ENCODE measurements at regions not wholly inside any gene's neighbourhood (a gene's known extent, or its start where the extent isn't known, plus 50 kb on each side); places are given as distances from the start of the nearest gene placed in this dataset.

- Histone ChIP-seq H3K9me3 (no peaks in the 10 kb centered on the region), H3K4me3 (ENCODE audit: control insufficient read depth in 1 of 2, extremely low read depth in 1 of 2, low read length in 1 of 2) (no peak overlapping the region), H3K27me3 (replicated peaks in 1 of 2; ENCODE audit: control insufficient read depth in 2 of 2, extremely low read depth in 1 of 2, insufficient read depth in 2 of 2, low read length in 1 of 2) (no peaks in the 10 kb centered on the region), H3K4me1 (ENCODE audit: control insufficient read depth in 1 of 2, extremely low read depth in 1 of 2, insufficient read depth in 2 of 2, low read length in 2 of 2) (no peaks in the 10 kb centered on the region), H3K27ac (ENCODE audit: low read length) (no peak overlapping the region), H3K36me3 (ENCODE audit: control insufficient read depth in 2 of 2, extremely low read depth in 1 of 2, insufficient read depth in 1 of 2, low read length in 1 of 2) (peaks cover 0 to 7% of the 10 kb centered on the region in 2 donors)
- 93% methylated on average over 8 of the region's 8 CpGs for WGBS (ENCODE audit: insufficient coverage)
- DNase-seq (no peak), ATAC-seq (replicated peaks in 1 of 4) (no peak)
- Mint-ChIP-seq H3K27me3 (no peaks in the 10 kb centered on the region), H3K4me1 (peaks cover 0 to 15% (median 10%) of the 10 kb centered on the region in 3 donors), H3K9me3 (no peaks in the 10 kb centered on the region), H3K27ac (no peak overlapping the region), H3K36me3 (peaks cover 10% of the 10 kb centered on the region), H3K4me3 (no peak overlapping the region)
- ChIA-PET POLR2A (no interaction called here), CTCF (no interaction called here)
Measured at GRCh38 chr22:49623176-49623575, 204.5 kb downstream of the BRD1 start.

- 90% methylated on average over 22 of the region's 29 CpGs for WGBS (ENCODE audit: insufficient coverage)
- H3K36me3 Mint-ChIP-seq: peaks cover 10% of the 10 kb centered on the region
Measured at GRCh38 chr22:49622241-49623105, 205.2 kb downstream of the BRD1 start.

DNA sequence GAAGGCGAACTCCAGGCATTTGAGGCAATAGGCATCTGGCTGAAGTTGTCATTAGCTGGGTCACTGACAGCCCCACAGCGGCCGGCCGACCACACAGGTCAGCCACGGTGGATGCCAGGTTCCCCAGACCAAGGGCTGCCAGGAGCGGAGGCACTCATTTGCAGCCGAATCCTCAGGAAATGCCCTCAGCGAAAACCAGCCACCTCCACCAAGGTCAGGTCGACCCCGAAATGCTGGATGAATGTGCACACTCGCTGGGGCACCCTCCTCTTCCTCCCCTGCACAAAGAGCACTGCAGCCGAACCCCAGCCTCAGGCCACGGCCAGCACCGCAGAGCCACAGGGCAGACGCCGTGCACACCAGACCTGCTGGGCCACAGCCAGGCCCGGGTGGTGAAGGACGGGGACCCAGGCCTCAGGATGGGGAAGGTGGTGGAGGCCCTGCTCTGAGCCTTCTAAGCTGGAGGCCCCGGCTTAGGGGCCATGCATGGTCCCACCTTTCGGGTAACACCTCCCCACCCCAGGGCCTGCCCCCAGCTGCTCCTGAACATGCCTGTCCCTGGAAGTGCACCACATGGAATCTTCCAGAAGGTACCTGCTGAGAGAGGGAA lies 206.0 kb downstream of the BRD1 start:
- Histone ChIP-seq H3K27ac (ENCODE audit: low read length) (no peak overlapping the region), H3K9me3 (no peaks in the 10 kb centered on the region), H3K4me3 (ENCODE audit: control insufficient read depth in 1 of 2, extremely low read depth in 1 of 2, low read length in 1 of 2) (no peak overlapping the region), H3K4me1 (ENCODE audit: control insufficient read depth in 1 of 2, extremely low read depth in 1 of 2, insufficient read depth in 2 of 2, low read length in 2 of 2) (no peaks in the 10 kb centered on the region), H3K27me3 (replicated peaks in 1 of 2; ENCODE audit: control insufficient read depth in 2 of 2, extremely low read depth in 1 of 2, insufficient read depth in 2 of 2, low read length in 1 of 2) (no peaks in the 10 kb centered on the region), H3K36me3 (ENCODE audit: control insufficient read depth in 2 of 2, extremely low read depth in 1 of 2, insufficient read depth in 1 of 2, low read length in 1 of 2) (peaks cover 0 to 10% of the 10 kb centered on the region in 2 donors)
- no peaks in the 10 kb centered on the region for H3K27me3 Mint-ChIP-seq
- WGBS (ENCODE audit: insufficient coverage): 84% methylated on average over 14 of the region's 20 CpGs
- H3K36me3 Mint-ChIP-seq: peaks cover 10% of the 10 kb centered on the region
- no peak overlapping the region for H3K27ac Mint-ChIP-seq
- H3K4me1 Mint-ChIP-seq: peaks cover 0 to 15% (median 10%) of the 10 kb centered on the region in 3 donors
- no peaks in the 10 kb centered on the region for H3K9me3 Mint-ChIP-seq
- DNase-seq (no peak), ATAC-seq (replicated peaks in 1 of 4) (peak in 1 of 4 experiments; percentile 29)
- ChIA-PET CTCF (no interaction called here), POLR2A (no interaction called here)
- H3K4me3 Mint-ChIP-seq: no peak overlapping the region

More at GRCh38 chr22:49622241-49623105, 205.2 kb downstream of the BRD1 start:
- no peak overlapping the region for H3K27ac Mint-ChIP-seq
- no peak overlapping the region for H3K4me3 Mint-ChIP-seq
- H3K27me3 ChIP-seq (replicated peaks in 1 of 2; ENCODE audit: control insufficient read depth in 2 of 2, extremely low read depth in 1 of 2, insufficient read depth in 2 of 2, low read length in 1 of 2): no peaks in the 10 kb centered on the region
- ChIA-PET CTCF (no interaction called here), POLR2A (no interaction called here)
- no peak for ATAC-seq (replicated peaks in 1 of 4)
- H3K9me3 Mint-ChIP-seq: no peaks in the 10 kb centered on the region
- peaks cover 0 to 15% (median 10%) of the 10 kb centered on the region in 3 donors for H3K4me1 Mint-ChIP-seq
- H3K4me1 ChIP-seq (ENCODE audit: control insufficient read depth in 1 of 2, extremely low read depth in 1 of 2, insufficient read depth in 2 of 2, low read length in 2 of 2): no peaks in the 10 kb centered on the region
- H3K9me3 ChIP-seq: no peaks in the 10 kb centered on the region
- H3K27me3 Mint-ChIP-seq: no peaks in the 10 kb centered on the region
- DNase-seq: no peak
- peaks cover 0 to 8% of the 10 kb centered on the region in 2 donors for H3K36me3 ChIP-seq (ENCODE audit: control insufficient read depth in 2 of 2, extremely low read depth in 1 of 2, insufficient read depth in 1 of 2, low read length in 1 of 2)
- H3K27ac ChIP-seq (ENCODE audit: low read length): no peak overlapping the region
- no peak overlapping the region for H3K4me3 ChIP-seq (ENCODE audit: control insufficient read depth in 1 of 2, extremely low read depth in 1 of 2, low read length in 1 of 2)

DNA sequence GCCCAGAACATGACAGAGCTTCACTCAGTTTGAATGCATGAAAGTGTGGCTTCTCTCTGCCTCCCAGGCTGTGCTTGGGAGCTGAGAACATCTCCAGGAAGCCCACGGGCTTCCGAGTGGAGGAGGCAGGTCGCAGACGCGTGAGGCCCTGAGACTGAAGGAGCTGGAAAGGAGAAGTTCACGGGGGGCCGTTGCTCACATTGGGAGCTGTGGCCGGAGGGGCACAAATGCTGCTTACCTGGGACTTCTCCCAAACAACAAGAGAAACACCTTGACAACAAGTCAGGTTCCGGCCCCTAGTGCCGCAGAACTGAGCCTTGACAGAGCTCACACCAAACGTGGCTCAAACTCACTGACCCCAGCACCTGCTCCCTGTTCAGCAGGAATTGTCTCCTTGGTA lies 207.0 kb downstream of the BRD1 start:
- WGBS (ENCODE audit: insufficient coverage): 93% methylated on average over 6 of the region's 11 CpGs
- Histone ChIP-seq H3K36me3 (ENCODE audit: control insufficient read depth in 2 of 2, extremely low read depth in 1 of 2, insufficient read depth in 1 of 2, low read length in 1 of 2) (peaks cover 0 to 10% of the 10 kb centered on the region in 2 donors), H3K4me1 (ENCODE audit: control insufficient read depth in 1 of 2, extremely low read depth in 1 of 2, insufficient read depth in 2 of 2, low read length in 2 of 2) (no peaks in the 10 kb centered on the region), H3K27ac (ENCODE audit: low read length) (no peak overlapping the region), H3K4me3 (ENCODE audit: control insufficient read depth in 1 of 2, extremely low read depth in 1 of 2, low read length in 1 of 2) (no peak overlapping the region), H3K9me3 (no peaks in the 10 kb centered on the region), H3K27me3 (replicated peaks in 1 of 2; ENCODE audit: control insufficient read depth in 2 of 2, extremely low read depth in 1 of 2, insufficient read depth in 2 of 2, low read length in 1 of 2) (no peaks in the 10 kb centered on the region)
- Mint-ChIP-seq H3K4me3 (no peak overlapping the region), H3K27me3 (no peaks in the 10 kb centered on the region), H3K27ac (no peak overlapping the region), H3K36me3 (peaks cover 10% of the 10 kb centered on the region), H3K4me1 (peaks cover 0 to 14% (median 10%) of the 10 kb centered on the region in 3 donors), H3K9me3 (no peaks in the 10 kb centered on the region)
- ATAC-seq (replicated peaks in 1 of 4): no peak
- ChIA-PET CTCF (no interaction called here), POLR2A (interaction anchor here in 1 of 2 donors (0.6 kb wide), 1 partner anchor 86 kb away, joined by 3 read pairs; no protein-coding TSS in a partner anchor)
- no peak for DNase-seq

DNA sequence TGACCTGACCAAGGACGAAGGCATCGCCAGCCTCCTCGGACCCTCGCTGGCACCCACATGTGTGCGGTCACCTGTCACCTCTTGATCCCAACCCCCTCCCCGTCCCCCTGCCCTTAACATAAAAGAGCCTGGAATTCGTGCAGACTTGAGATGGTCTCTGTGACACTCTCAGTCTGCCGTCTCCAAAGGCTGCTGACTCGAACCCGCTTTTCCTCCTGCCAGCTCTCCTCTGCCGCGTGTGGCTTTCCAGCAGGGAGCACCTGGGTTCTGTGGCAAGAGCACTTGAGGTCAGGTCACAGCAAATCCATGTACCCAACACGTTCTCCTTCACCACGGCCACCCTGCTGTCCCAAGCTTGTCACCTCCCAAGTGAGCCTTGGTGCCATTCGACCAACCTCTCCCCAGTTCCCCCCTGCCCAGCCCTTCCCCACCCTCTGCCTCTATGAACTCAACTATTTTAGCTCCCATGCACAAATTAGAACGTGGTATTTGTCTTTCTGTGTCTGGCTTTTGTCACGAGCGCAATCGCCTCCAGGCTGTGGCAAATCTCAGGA lies 207.6 kb downstream of the BRD1 start:
- 87% methylated on average over 19 of the region's 19 CpGs for whole genome bisulfite sequencing (ENCODE audit: insufficient coverage)
- H3K36me3 Mint-ChIP-seq: peaks cover 10% of the 10 kb centered on the region

DNA sequence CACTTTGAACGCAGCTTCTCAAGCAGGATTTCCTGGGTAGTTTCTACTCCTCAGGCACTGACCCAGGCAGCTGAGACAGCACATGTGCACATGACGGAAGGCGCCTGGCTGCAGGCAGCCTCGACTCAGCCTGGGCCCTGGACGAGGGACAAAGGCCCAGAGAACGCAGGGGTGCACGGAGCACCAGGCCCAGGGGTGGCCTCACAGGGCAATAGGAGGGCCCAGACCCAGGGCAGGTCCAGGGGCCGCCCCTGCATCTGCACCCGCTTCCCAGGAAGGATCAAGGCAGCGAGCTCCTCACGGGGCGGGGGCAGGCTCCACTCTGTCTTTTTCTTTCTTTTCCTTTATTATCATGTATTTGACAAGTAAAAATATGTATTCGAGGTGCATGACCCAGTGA lies 208.4 kb downstream of the BRD1 start:
- peaks cover 0 to 10% of the 10 kb centered on the region in 2 donors for H3K36me3 ChIP-seq (ENCODE audit: control insufficient read depth in 2 of 2, extremely low read depth in 1 of 2, insufficient read depth in 1 of 2, low read length in 1 of 2)
- CTCF ChIA-PET: no interaction called here
- Mint-ChIP-seq H3K4me1 (peaks cover 0 to 5% (median 4%) of the 10 kb centered on the region in 3 donors), H3K9me3 (no peaks in the 10 kb centered on the region), H3K27me3 (no peaks in the 10 kb centered on the region), H3K36me3 (peaks cover 10% of the 10 kb centered on the region), H3K27ac (no peak overlapping the region), H3K4me3 (no peak overlapping the region)
- peaks cover 0 to 2% of the 10 kb centered on the region in 2 experiments for H3K27me3 ChIP-seq (replicated peaks in 1 of 2; ENCODE audit: control insufficient read depth in 2 of 2, extremely low read depth in 1 of 2, insufficient read depth in 2 of 2, low read length in 1 of 2)
- POLR2A ChIA-PET: no interaction called here
- ATAC-seq (replicated peaks in 1 of 4) (no peak), DNase-seq (no peak)
- H3K27ac ChIP-seq (ENCODE audit: low read length): no peak overlapping the region
- no peak overlapping the region for H3K4me3 ChIP-seq (ENCODE audit: control insufficient read depth in 1 of 2, extremely low read depth in 1 of 2, low read length in 1 of 2)
- 87% methylated on average over 9 of the region's 13 CpGs for WGBS (ENCODE audit: insufficient coverage)
- H3K9me3 ChIP-seq: no peaks in the 10 kb centered on the region
- H3K4me1 ChIP-seq (ENCODE audit: control insufficient read depth in 1 of 2, extremely low read depth in 1 of 2, insufficient read depth in 2 of 2, low read length in 2 of 2): no peaks in the 10 kb centered on the region

More for the DNA sequence above, 207.6 kb downstream of the BRD1 start:
- H3K27ac ChIP-seq (ENCODE audit: low read length): no peak overlapping the region
- CTCF ChIA-PET: no interaction called here
- Mint-ChIP-seq H3K27me3 (no peaks in the 10 kb centered on the region), H3K4me1 (peaks cover 0 to 9% (median 6%) of the 10 kb centered on the region in 3 donors), H3K4me3 (no peak overlapping the region), H3K27ac (no peak overlapping the region), H3K9me3 (no peaks in the 10 kb centered on the region)
- peaks cover 0 to 10% of the 10 kb centered on the region in 2 donors for H3K36me3 ChIP-seq (ENCODE audit: control insufficient read depth in 2 of 2, extremely low read depth in 1 of 2, insufficient read depth in 1 of 2, low read length in 1 of 2)
- POLR2A ChIA-PET: interaction anchor here in 1 of 2 donors (0.6 kb wide), 1 partner anchor 85 kb away, joined by 3 read pairs; no protein-coding TSS in a partner anchor
- H3K4me3 ChIP-seq (ENCODE audit: control insufficient read depth in 1 of 2, extremely low read depth in 1 of 2, low read length in 1 of 2): no peak overlapping the region
- no peaks in the 10 kb centered on the region for H3K9me3 ChIP-seq
- no peaks in the 10 kb centered on the region for H3K27me3 ChIP-seq (replicated peaks in 1 of 2; ENCODE audit: control insufficient read depth in 2 of 2, extremely low read depth in 1 of 2, insufficient read depth in 2 of 2, low read length in 1 of 2)
- no peak for ATAC-seq (replicated peaks in 1 of 4)
- no peak for DNase-seq
- no peaks in the 10 kb centered on the region for H3K4me1 ChIP-seq (ENCODE audit: control insufficient read depth in 1 of 2, extremely low read depth in 1 of 2, insufficient read depth in 2 of 2, low read length in 2 of 2)

All from T-cell (primary cell).